K562 (cell line): ENCODE measurements at regions not wholly inside any gene's neighbourhood (a gene's known extent, or its start where the extent isn't known, plus 50 kb on each side); places are given as distances from the start of the nearest gene placed in this dataset.

Experiments
- ILK ChIP-seq: fragments of 450-650 bp; IDR thresholded peaks from 2 replicates; pipeline ENCODE4 v1.6.1; 2016; ENCODE audit warnings: missing genetic modification characterization, low read depth, mild to moderate bottlenecking, missing compliant biosample characterization, moderate library complexity, borderline replicate concordance
- PATZ1 ChIP-seq: fragments of 250-450 bp; sonication (Bioruptor Pico); IDR thresholded peaks from 2 replicates; pipeline ENCODE4 v1.5.0; 2020; ENCODE audit warnings: mild to moderate bottlenecking, borderline replicate concordance
- TOE1 ChIP-seq, 2 experiments: fragments of 450-650 bp in 1 of 2; sonication (generic) in 1 of 2; formaldehyde crosslinking in 1 of 2; IDR thresholded peaks; 2 replicates each; pipeline versions ENCODE4 v1.7.1 to v1.8.0; 2016 to 2022; ENCODE audit warnings: borderline replicate concordance in 2 of 2, mild to moderate bottlenecking in 2 of 2, antibody characterized with exemption in 1 of 2, inconsistent platforms in 1 of 2, low read depth in 1 of 2, missing genetic modification reagents in 1 of 2, moderate library complexity in 1 of 2

- TF ChIP-seq PATZ1 (CRISPR knock-in tag) (no peak), ILK (tag) (no peak), TOE1 (IDR thresholded peaks at IDR 0.05; ENCODE audit: borderline replicate concordance) (no peak), TOE1 (CRISPR knock-in tag; IDR thresholded peaks at IDR 0.05; ENCODE audit: borderline replicate concordance, low read depth) (no peak)
Observed at GRCh38 chr5:2094616-2094995, 211.9 kb upstream of the IRX4 start.
